NT2/D1 (cell line): ENCODE measurements at regions not wholly inside any gene's neighbourhood (a gene's known extent, or its start where the extent isn't known, plus 50 kb on each side); places are given as distances from the start of the nearest gene placed in this dataset.

Experiments used
- DNase-seq: peaks from one replicate; pipeline ENCODE4 v3.0.0-alpha.2; 2011; ENCODE audit warnings: low read depth, low spot score
- H3K27me3 ChIP-seq: 2 replicates; pipeline ENCODE4 v1.6.0; 2011; ENCODE audit warnings: mild to moderate bottlenecking; ENCODE audit not compliant: insufficient read length, insufficient read depth
- H3K36me3 ChIP-seq: 2 replicates; pipeline ENCODE4 v1.6.1; 2011; ENCODE audit warnings: mild to moderate bottlenecking, low read length, mixed read lengths; ENCODE audit not compliant: insufficient read depth, insufficient read length
- H3K4me1 ChIP-seq: 2 replicates; pipeline ENCODE4 v1.5.1; 2011; ENCODE audit not compliant: insufficient read depth, insufficient read length
- H3K4me3 ChIP-seq: 2 replicates; pipeline ENCODE4 v1.5.1; 2011; ENCODE audit warnings: low read depth; ENCODE audit not compliant: insufficient read length
- H3K9ac ChIP-seq: 2 replicates; pipeline ENCODE4 v1.6.0; 2011; ENCODE audit warnings: low read depth; ENCODE audit not compliant: insufficient read length
- H3K9me3 ChIP-seq: 2 replicates; pipeline ENCODE4 v1.5.1; 2011; ENCODE audit warnings: mild to moderate bottlenecking, low read length; ENCODE audit not compliant: insufficient read depth
- SUZ12 ChIP-seq: IDR thresholded peaks from 2 replicates; pipeline ENCODE4 v1.6.1; 2011; ENCODE audit not compliant: insufficient read length, insufficient read depth; ENCODE audit errors: extremely low read depth
- YY1 ChIP-seq: IDR thresholded peaks from 2 replicates; pipeline ENCODE4 v1.6.1; 2011; ENCODE audit not compliant: insufficient read length, insufficient read depth
- ZNF274 ChIP-seq: IDR thresholded peaks from 2 replicates; pipeline ENCODE4 v1.6.1; 2011; ENCODE audit warnings: mild to moderate bottlenecking, low read depth, low read length

DNA sequence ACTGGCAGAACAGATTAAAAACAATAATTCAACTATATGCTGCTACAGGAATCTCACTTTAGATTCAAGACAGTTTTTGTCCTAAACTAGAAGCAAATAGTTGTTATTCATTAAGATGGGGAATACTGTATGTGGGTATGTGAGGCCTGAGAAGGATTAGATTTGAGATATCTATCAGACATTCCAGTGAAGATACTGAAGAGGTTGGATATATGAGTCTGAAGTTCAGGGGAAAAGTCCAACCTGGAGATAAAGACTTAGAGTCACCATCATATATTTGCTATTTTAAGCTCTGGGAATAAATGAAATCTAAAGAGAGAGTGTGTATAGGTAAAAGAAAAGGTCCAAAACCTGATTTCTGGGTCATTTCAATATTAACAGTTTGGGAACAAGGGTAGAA is 96.2 kb upstream of the RBBP8 start:
- no peak for DNase-seq
- H3K9ac ChIP-seq = no peak overlapping the region
- H3K9me3 ChIP-seq = no peaks in the 10 kb centered on the region
- no peak overlapping the region for H3K4me3 ChIP-seq
- no peaks in the 10 kb centered on the region for H3K36me3 ChIP-seq
- H3K4me1 ChIP-seq = no peaks in the 10 kb centered on the region
- H3K27me3 ChIP-seq = no peaks in the 10 kb centered on the region
- TF ChIP-seq ZNF274 (no peak), YY1 (no peak), SUZ12 (no peak)

DNA sequence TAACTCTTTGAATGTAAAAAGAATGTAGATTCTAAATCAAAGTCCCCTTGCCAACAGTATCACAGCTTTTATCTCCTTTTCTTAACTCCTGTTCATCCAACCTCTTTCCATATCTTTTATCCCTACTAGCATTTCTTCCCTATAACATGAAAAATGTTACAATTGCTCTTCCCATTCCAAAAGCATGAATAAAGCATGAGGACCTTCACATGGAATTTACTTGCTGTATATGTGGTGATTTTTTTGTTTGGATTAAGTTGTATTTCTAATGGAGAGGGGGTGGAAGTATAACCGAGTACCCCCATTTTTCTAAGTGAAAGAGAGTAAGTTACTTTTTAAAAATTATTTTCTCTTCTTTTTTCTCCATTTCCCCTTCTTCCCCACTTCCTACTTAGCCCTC is 94.9 kb upstream of the RBBP8 start:
- H3K4me1 ChIP-seq = no peaks in the 10 kb centered on the region

DNA sequence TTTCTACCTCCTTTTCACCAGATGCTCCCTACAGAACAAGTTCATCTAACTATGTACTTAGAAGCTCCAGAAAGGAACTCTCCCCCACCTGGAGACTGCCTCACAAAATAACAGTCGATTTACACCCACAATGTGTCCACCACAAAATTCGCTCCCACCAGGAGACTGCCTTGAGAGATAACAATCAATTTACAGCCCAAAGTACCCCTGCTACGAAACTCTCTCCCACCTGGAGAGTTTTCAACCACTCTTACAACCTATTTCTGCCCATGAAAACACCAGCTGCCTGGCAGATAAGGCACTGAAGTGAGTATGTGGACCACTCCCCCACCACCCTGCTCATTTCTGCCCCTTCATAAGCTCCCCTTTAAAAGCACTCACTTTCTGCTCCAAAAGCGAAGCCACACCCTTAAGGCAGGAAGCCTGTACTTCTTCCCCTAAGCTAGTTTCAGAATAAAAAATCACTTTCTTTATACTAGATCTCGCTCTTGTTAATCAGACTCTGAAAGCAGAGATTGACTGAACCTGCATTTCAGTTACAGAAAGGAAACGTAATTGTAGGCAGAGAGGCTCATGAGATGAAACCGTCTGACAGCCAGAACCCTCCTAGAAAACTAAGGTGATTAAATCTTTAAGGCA is 94.4 kb upstream of the RBBP8 start:
- Histone ChIP-seq H3K36me3 (no peaks in the 10 kb centered on the region), H3K9ac (no peak overlapping the region), H3K4me1 (no peaks in the 10 kb centered on the region), H3K4me3 (no peak overlapping the region), H3K9me3 (no peaks in the 10 kb centered on the region), H3K27me3 (no peaks in the 10 kb centered on the region)
- TF ChIP-seq ZNF274 (no peak), SUZ12 (no peak), YY1 (no peak)
- DNase-seq = no peak

More for the DNA sequence above, 94.9 kb upstream of the RBBP8 start:
- no peak overlapping the region for H3K4me3 ChIP-seq
- H3K9me3 ChIP-seq = no peaks in the 10 kb centered on the region
- TF ChIP-seq ZNF274 (no peak), SUZ12 (no peak), YY1 (no peak)
- no peaks in the 10 kb centered on the region for H3K27me3 ChIP-seq
- no peak for DNase-seq
- no peak overlapping the region for H3K9ac ChIP-seq
- H3K36me3 ChIP-seq = no peaks in the 10 kb centered on the region

DNA sequence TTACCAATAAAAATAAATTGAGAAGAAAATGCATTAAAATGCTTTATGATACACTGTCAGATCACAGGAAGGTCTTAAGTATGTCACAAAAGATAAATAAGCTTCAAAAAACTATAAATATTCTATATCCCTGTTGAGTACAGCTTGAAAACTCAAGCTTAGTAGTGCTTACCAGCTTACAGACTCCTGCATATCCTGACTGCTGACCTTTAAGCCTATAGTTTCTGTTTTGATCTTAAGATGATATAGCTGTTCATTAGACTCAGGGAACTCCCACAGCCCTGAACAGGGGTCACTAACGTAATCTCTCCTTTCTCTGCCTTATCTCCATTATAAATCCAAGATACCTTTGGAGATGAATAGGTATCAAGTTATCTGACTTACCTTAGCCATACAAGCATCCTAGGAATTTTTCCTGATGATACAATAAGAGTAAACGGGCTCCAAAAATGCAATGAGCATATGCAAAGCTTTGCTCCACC is 93.7 kb upstream of the RBBP8 start:
- no peak overlapping the region for H3K4me3 ChIP-seq
- H3K4me1 ChIP-seq = no peaks in the 10 kb centered on the region
- H3K9ac ChIP-seq = no peak overlapping the region
- no peak for TF ChIP-seq SUZ12
- TF ChIP-seq YY1 = no peak
- TF ChIP-seq ZNF274 = no peak
- DNase-seq = no peak
- no peaks in the 10 kb centered on the region for H3K36me3 ChIP-seq
- H3K9me3 ChIP-seq = no peaks in the 10 kb centered on the region
- H3K27me3 ChIP-seq = no peaks in the 10 kb centered on the region

DNA sequence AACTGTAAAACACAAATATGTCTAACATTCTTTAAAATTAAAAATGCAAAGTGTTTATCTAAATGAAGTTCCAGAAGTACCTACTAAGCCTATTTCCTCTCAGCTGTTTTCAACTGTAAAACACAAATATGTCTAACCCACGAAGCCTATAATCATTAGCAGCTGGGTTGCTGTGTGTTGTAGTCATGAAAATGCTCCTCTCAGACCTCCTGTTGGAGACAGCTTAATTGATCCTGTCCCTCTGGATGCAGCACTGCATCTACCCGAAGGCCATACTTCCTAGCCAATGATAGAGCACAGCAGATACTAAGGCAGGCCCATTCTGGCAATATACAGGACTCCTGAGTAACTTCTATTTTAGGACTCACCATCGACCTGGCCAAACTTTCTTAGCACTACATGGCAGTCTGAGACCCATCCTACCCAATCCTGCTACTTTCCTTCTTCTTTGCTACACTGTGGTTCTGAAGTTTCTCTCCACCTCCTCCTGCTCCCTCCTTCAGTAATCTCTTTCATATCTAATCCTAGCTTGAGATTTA is 92.5 kb upstream of the RBBP8 start:
- H3K4me1 ChIP-seq = no peaks in the 10 kb centered on the region
- H3K9me3 ChIP-seq = no peaks in the 10 kb centered on the region
- H3K4me3 ChIP-seq = no peak overlapping the region
- no peaks in the 10 kb centered on the region for H3K36me3 ChIP-seq
- no peak for DNase-seq
- TF ChIP-seq SUZ12 = no peak
- TF ChIP-seq ZNF274 = no peak
- no peak for TF ChIP-seq YY1
- no peak overlapping the region for H3K9ac ChIP-seq
- H3K27me3 ChIP-seq = no peaks in the 10 kb centered on the region

DNA sequence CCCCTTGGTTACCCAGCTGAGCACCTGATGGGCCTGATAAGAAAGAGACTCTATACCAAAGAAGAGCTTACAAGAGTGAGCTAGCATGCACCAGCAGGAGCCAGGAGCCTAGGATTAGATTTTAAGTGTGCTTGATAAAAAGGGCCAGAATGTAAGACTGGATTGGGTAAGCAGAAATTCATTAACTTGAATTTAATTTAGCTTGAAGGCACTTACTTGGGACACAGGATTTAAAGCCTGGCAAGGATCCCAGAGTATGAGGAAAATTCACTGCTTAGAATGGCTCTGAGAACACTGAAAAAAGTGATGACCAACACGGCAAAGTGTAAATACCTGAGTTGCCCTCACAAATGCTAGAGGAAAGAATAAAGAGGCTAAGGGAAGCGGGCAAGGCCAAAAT is 91.3 kb upstream of the RBBP8 start:
- Histone ChIP-seq H3K4me1 (no peaks in the 10 kb centered on the region), H3K36me3 (no peaks in the 10 kb centered on the region), H3K9ac (no peak overlapping the region), H3K9me3 (no peaks in the 10 kb centered on the region), H3K4me3 (no peak overlapping the region), H3K27me3 (no peaks in the 10 kb centered on the region)
- no peak for TF ChIP-seq SUZ12
- TF ChIP-seq YY1 = no peak
- no peak for TF ChIP-seq ZNF274
- DNase-seq = no peak

DNA sequence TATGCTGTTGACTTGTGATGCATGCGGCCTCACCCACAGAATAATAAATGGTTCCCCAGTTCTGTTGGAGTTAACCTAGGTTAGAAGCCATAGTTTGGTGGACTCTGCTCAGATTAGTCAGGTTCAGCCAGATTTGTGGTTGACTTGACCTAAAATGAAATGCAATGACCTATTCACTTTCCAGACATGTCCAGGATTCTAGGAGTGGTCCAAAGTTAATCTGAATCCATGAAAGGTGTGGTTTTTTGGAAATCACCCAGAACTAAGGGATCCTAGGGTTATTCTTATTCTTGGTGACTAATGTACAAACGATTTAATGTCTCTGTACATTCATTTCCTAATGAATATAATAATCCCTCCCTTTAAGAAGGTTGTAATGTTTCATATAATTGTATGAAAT is 88.9 kb upstream of the RBBP8 start:
- H3K9ac ChIP-seq = no peak overlapping the region
- H3K27me3 ChIP-seq = no peaks in the 10 kb centered on the region
- no peaks in the 10 kb centered on the region for H3K9me3 ChIP-seq
- H3K36me3 ChIP-seq = no peaks in the 10 kb centered on the region
- DNase-seq = no peak
- no peak overlapping the region for H3K4me3 ChIP-seq
- H3K4me1 ChIP-seq = no peaks in the 10 kb centered on the region
- TF ChIP-seq YY1 (no peak), ZNF274 (no peak), SUZ12 (no peak)

DNA sequence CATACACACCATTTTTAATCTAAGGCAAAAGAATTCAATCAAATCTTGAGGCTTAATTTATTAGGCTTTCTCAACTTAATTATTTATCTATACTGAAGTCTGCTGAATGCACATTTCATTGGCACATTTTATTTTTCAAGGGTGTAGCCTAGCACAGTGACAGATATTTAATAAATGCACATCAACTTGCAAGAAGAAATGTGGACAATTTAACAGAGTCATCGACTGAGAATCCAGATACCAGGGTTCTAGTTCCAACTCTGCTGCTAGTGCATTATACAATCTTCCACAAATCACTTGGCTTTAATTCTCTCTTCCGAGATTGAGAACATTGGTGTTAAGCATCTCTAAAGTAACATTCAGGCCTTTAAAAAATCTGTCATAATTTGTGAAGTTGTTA is 88.5 kb upstream of the RBBP8 start:
- no peak for TF ChIP-seq YY1
- TF ChIP-seq ZNF274 = no peak
- no peak for TF ChIP-seq SUZ12
- Histone ChIP-seq H3K27me3 (no peaks in the 10 kb centered on the region), H3K4me3 (no peak overlapping the region), H3K36me3 (no peaks in the 10 kb centered on the region), H3K9me3 (no peaks in the 10 kb centered on the region), H3K9ac (no peak overlapping the region), H3K4me1 (no peaks in the 10 kb centered on the region)
- no peak for DNase-seq
